Astrocyte (in vitro differentiated cells and primary cell): ENCODE measurements at regions not wholly inside any gene's neighbourhood (a gene's known extent, or its start where the extent isn't known, plus 50 kb on each side); places are given as distances from the start of the nearest gene placed in this dataset.

Experiments used
- DNase-seq: peaks from one replicate; pipeline ENCODE4 v3.0.0-alpha.2; 2010; ENCODE audit warnings: low read depth
- FAIRE-seq: peaks from 2 replicates; lab custom pipeline; 2011; peaks lifted over from hg19 to GRCh38; lab: Jason Lieb, UNC
- H2AFZ ChIP-seq: 2 replicates; pipeline ENCODE4 v1.6.0; 2012; ENCODE audit warnings: low read depth, low read length, inconsistent platforms
- H3K27ac ChIP-seq: 2 replicates; pipeline ENCODE4 v1.5.1; 2011; ENCODE audit warnings: low read depth, low read length, inconsistent platforms
- H3K27me3 ChIP-seq: 2 replicates; pipeline ENCODE4 v1.6.0; 2011; ENCODE audit warnings: low read length, inconsistent platforms; ENCODE audit not compliant: insufficient read depth
- H3K36me3 ChIP-seq: 2 replicates; pipeline ENCODE4 v1.5.1; 2011; ENCODE audit warnings: low read length, inconsistent platforms; ENCODE audit not compliant: insufficient read depth
- H3K4me1 ChIP-seq: 2 replicates; pipeline ENCODE4 v1.5.1; 2011; ENCODE audit warnings: low read length, inconsistent platforms; ENCODE audit not compliant: insufficient read depth
- H3K4me2 ChIP-seq: 2 replicates; pipeline ENCODE4 v1.6.0; 2012; ENCODE audit warnings: low read length, inconsistent platforms
- H3K4me3 ChIP-seq: 2 replicates; pipeline ENCODE4 v1.5.1; 2011; ENCODE audit warnings: low read depth, mild to moderate bottlenecking, low read length, inconsistent platforms; ENCODE audit not compliant: insufficient read depth
- H3K79me2 ChIP-seq: 2 replicates; pipeline ENCODE4 v1.6.0; 2012; ENCODE audit warnings: mild to moderate bottlenecking, low read length, inconsistent platforms; ENCODE audit not compliant: insufficient read depth
- H3K9ac ChIP-seq: 2 replicates; pipeline ENCODE4 v1.6.0; 2012; ENCODE audit warnings: mild to moderate bottlenecking, low read length, inconsistent platforms
- H3K9me3 ChIP-seq: 2 replicates; pipeline ENCODE4 v1.5.1; 2012; ENCODE audit warnings: low read depth, mild to moderate bottlenecking, low read length, inconsistent platforms; ENCODE audit not compliant: insufficient read depth
- H4K20me1 ChIP-seq: 2 replicates; pipeline ENCODE4 v1.6.0; 2012; ENCODE audit warnings: low read length, inconsistent platforms; ENCODE audit not compliant: insufficient read depth
- H3K27ac Mint-ChIP-seq: one replicate; pipeline ENCODE4 v1.8.0; 2021; ENCODE audit warnings: mild to moderate bottlenecking, mixed read lengths; ENCODE audit not compliant: unreplicated experiment
- H3K27me3 Mint-ChIP-seq: one replicate; pipeline ENCODE4 v1.8.0; 2021; ENCODE audit warnings: low read depth, mixed read lengths; ENCODE audit not compliant: unreplicated experiment
- H3K36me3 Mint-ChIP-seq: one replicate; pipeline ENCODE4 v1.8.0; 2021; ENCODE audit warnings: low read depth, mixed read lengths; ENCODE audit not compliant: unreplicated experiment
- H3K4me1 Mint-ChIP-seq: one replicate; pipeline ENCODE4 v1.8.0; 2021; ENCODE audit warnings: low read depth, mixed read lengths; ENCODE audit not compliant: unreplicated experiment
- H3K4me3 Mint-ChIP-seq: one replicate; pipeline ENCODE4 v1.8.0; 2021; ENCODE audit warnings: mild to moderate bottlenecking, moderate library complexity, mixed read lengths; ENCODE audit not compliant: unreplicated experiment
- H3K9me3 Mint-ChIP-seq: one replicate; pipeline ENCODE4 v1.8.0; 2021; ENCODE audit warnings: mild to moderate bottlenecking, mixed read lengths; ENCODE audit not compliant: unreplicated experiment
- CTCF ChIP-seq: IDR thresholded peaks from 2 replicates; pipeline ENCODE4 v1.5.1; 2011; ENCODE audit warnings: low read depth, mild to moderate bottlenecking, inconsistent platforms, low read length, moderate library complexity; ENCODE audit not compliant: insufficient read depth
- EZH2 ChIP-seq: IDR thresholded peaks from 2 replicates; pipeline ENCODE4 v1.6.1; 2012; ENCODE audit warnings: mild to moderate bottlenecking, low read length, inconsistent platforms; ENCODE audit not compliant: insufficient read depth

GRCh38 chr2:59851836-59852475 is 701.5 kb downstream of the BCL11A start:
- Histone ChIP-seq H3K27ac (no peak overlapping the region), H3K27me3 (no peaks in the 10 kb centered on the region), H3K36me3 (no peaks in the 10 kb centered on the region), H3K4me2 (no peak overlapping the region), H3K79me2 (no peaks in the 10 kb centered on the region), H4K20me1 (no peaks in the 10 kb centered on the region), H3K4me3 (no peak overlapping the region), H3K4me1 (no peaks in the 10 kb centered on the region), H2AFZ (no peak overlapping the region), H3K9ac (no peak overlapping the region), H3K9me3 (no peaks in the 10 kb centered on the region)
- H3K27ac Mint-ChIP-seq = no peak overlapping the region
- DNase-seq (no peak), FAIRE-seq (no peak)
- H3K4me1 Mint-ChIP-seq = no peaks in the 10 kb centered on the region
- H3K4me3 Mint-ChIP-seq = no peak overlapping the region
- no peaks in the 10 kb centered on the region for H3K9me3 Mint-ChIP-seq
- peaks cover 5% of the 10 kb centered on the region for H3K27me3 Mint-ChIP-seq
- no peaks in the 10 kb centered on the region for H3K36me3 Mint-ChIP-seq
- TF ChIP-seq EZH2 (no peak), CTCF (no peak)

- FAIRE-seq = no peak
- Histone ChIP-seq H3K27me3 (no peaks in the 10 kb centered on the region), H4K20me1 (no peaks in the 10 kb centered on the region), H3K9me3 (no peaks in the 10 kb centered on the region), H3K36me3 (no peaks in the 10 kb centered on the region), H3K4me3 (no peak overlapping the region), H3K79me2 (no peaks in the 10 kb centered on the region), H3K4me1 (no peaks in the 10 kb centered on the region), H3K27ac (no peak overlapping the region), H2AFZ (no peak overlapping the region), H3K4me2 (no peak overlapping the region), H3K9ac (no peak overlapping the region)
- Mint-ChIP-seq H3K36me3 (no peaks in the 10 kb centered on the region), H3K27ac (no peak overlapping the region), H3K9me3 (no peaks in the 10 kb centered on the region), H3K27me3 (peaks cover 3% of the 10 kb centered on the region), H3K4me1 (no peaks in the 10 kb centered on the region), H3K4me3 (no peak overlapping the region)
- no peak for DNase-seq
- no peak for TF ChIP-seq CTCF
- no peak for TF ChIP-seq EZH2
Observed at GRCh38 chr2:59850554-59850953, 702.9 kb downstream of the BCL11A start.

GRCh38 chr2:59833941-59834340 is 719.5 kb downstream of the BCL11A start:
- Mint-ChIP-seq H3K4me1 (no peaks in the 10 kb centered on the region), H3K9me3 (peaks cover 4% of the 10 kb centered on the region), H3K4me3 (no peak overlapping the region), H3K36me3 (no peaks in the 10 kb centered on the region), H3K27me3 (peaks cover 8% of the 10 kb centered on the region), H3K27ac (no peak overlapping the region)
- H3K9ac ChIP-seq = no peak overlapping the region
- H3K4me1 ChIP-seq = no peaks in the 10 kb centered on the region
- no peak overlapping the region for H3K4me2 ChIP-seq
- H3K4me3 ChIP-seq = no peak overlapping the region
- H3K27me3 ChIP-seq = no peaks in the 10 kb centered on the region
- TF ChIP-seq EZH2 = no peak
- TF ChIP-seq CTCF = no peak
- H3K79me2 ChIP-seq = no peaks in the 10 kb centered on the region
- no peak for FAIRE-seq
- H3K9me3 ChIP-seq = no peaks in the 10 kb centered on the region
- no peak overlapping the region for H3K27ac ChIP-seq
- no peaks in the 10 kb centered on the region for H3K36me3 ChIP-seq
- no peaks in the 10 kb centered on the region for H4K20me1 ChIP-seq
- no peak overlapping the region for H2AFZ ChIP-seq
- no peak for DNase-seq
